Activated T-cell treated with anti-CD3 and anti-CD28 coated beads, Interleukin-2, amount 50 U/mL, for 24 hours (primary cell): ENCODE measurements at regions not wholly inside any gene's neighbourhood (a gene's known extent, or its start where the extent isn't known, plus 50 kb on each side); places are given as distances from the start of the nearest gene placed in this dataset.

ENCODE experiments used
- DNase-seq: peaks from one replicate; pipeline ENCODE4 v3.0.0-alpha.2; 2020
- H3K27ac Mint-ChIP-seq: 2 replicates; pipeline ENCODE4 v1.8.0; 2020; ENCODE audit warnings: mild to moderate bottlenecking, mixed read lengths
- H3K27me3 Mint-ChIP-seq: 2 replicates; pipeline ENCODE4 v1.8.0; 2020; ENCODE audit warnings: mixed read lengths
- H3K36me3 Mint-ChIP-seq: 2 replicates; pipeline ENCODE4 v1.8.0; 2020; ENCODE audit warnings: low read depth, mixed read lengths
- H3K4me1 Mint-ChIP-seq: 2 replicates; pipeline ENCODE4 v1.8.0; 2020; ENCODE audit warnings: low read depth, mixed read lengths
- H3K4me3 Mint-ChIP-seq: 2 replicates; pipeline ENCODE4 v1.8.0; 2020; ENCODE audit warnings: mild to moderate bottlenecking, moderate library complexity, mixed read lengths
- H3K9me3 Mint-ChIP-seq: 2 replicates; pipeline ENCODE4 v1.8.0; 2020; ENCODE audit warnings: mixed read lengths

- Mint-ChIP-seq H3K4me3 (no peak overlapping the region), H3K4me1 (no peaks in the 10 kb centered on the region), H3K36me3 (no peaks in the 10 kb centered on the region), H3K9me3 (peaks cover 6% of the 10 kb centered on the region), H3K27ac (no peak overlapping the region), H3K27me3 (no peaks in the 10 kb centered on the region)
- DNase-seq = no peak
Observed at GRCh38 chr5:100232736-100233135, 302.4 kb upstream of the FAM174A start.

- Mint-ChIP-seq H3K27ac (no peak overlapping the region), H3K9me3 (peaks cover 2% of the 10 kb centered on the region), H3K4me3 (no peak overlapping the region), H3K27me3 (no peaks in the 10 kb centered on the region), H3K36me3 (no peaks in the 10 kb centered on the region), H3K4me1 (no peaks in the 10 kb centered on the region)
- DNase-seq = no peak
Observed at GRCh38 chr5:100188778-100189177, 346.4 kb upstream of the FAM174A start.

GRCh38 chr5:100188339-100188738 is 346.8 kb upstream of the FAM174A start:
- Mint-ChIP-seq H3K27me3 (no peaks in the 10 kb centered on the region), H3K4me1 (no peaks in the 10 kb centered on the region), H3K36me3 (no peaks in the 10 kb centered on the region), H3K9me3 (peaks cover 2% of the 10 kb centered on the region), H3K27ac (no peak overlapping the region), H3K4me3 (no peak overlapping the region)
- DNase-seq = no peak

GRCh38 chr5:100186181-100186580 is 349.0 kb upstream of the FAM174A start:
- Mint-ChIP-seq H3K27me3 (no peaks in the 10 kb centered on the region), H3K36me3 (no peaks in the 10 kb centered on the region), H3K4me3 (no peak overlapping the region), H3K9me3 (peaks cover 2% of the 10 kb centered on the region), H3K27ac (no peak overlapping the region), H3K4me1 (no peaks in the 10 kb centered on the region)
- no peak for DNase-seq

- Mint-ChIP-seq H3K27ac (no peak overlapping the region), H3K4me1 (no peaks in the 10 kb centered on the region), H3K27me3 (no peaks in the 10 kb centered on the region), H3K9me3 (peaks cover 2% of the 10 kb centered on the region), H3K36me3 (no peaks in the 10 kb centered on the region), H3K4me3 (no peak overlapping the region)
- no peak for DNase-seq
Observed at GRCh38 chr5:100182402-100182801, 352.8 kb upstream of the FAM174A start.

- Mint-ChIP-seq H3K4me3 (no peak overlapping the region), H3K9me3 (peaks cover 2% of the 10 kb centered on the region), H3K27ac (no peak overlapping the region)
Observed at GRCh38 chr5:100175346-100175745, 359.8 kb upstream of the FAM174A start.

GRCh38 chr5:100165309-100165708 is 369.9 kb upstream of the FAM174A start:
- Mint-ChIP-seq H3K27me3 (no peaks in the 10 kb centered on the region), H3K27ac (no peak overlapping the region), H3K36me3 (no peaks in the 10 kb centered on the region), H3K9me3 (peaks cover 15% of the 10 kb centered on the region), H3K4me3 (no peak overlapping the region), H3K4me1 (no peaks in the 10 kb centered on the region)
- DNase-seq = no peak

More at GRCh38 chr5:100175346-100175745, 359.8 kb upstream of the FAM174A start:
- Mint-ChIP-seq H3K4me1 (no peaks in the 10 kb centered on the region), H3K36me3 (no peaks in the 10 kb centered on the region), H3K27me3 (no peaks in the 10 kb centered on the region)
- DNase-seq = no peak

GRCh38 chr5:100161868-100162267 is 373.3 kb upstream of the FAM174A start:
- DNase-seq = no peak
- Mint-ChIP-seq H3K27me3 (no peaks in the 10 kb centered on the region), H3K4me3 (no peak overlapping the region), H3K4me1 (no peaks in the 10 kb centered on the region), H3K27ac (no peak overlapping the region), H3K9me3 (peaks cover 15% of the 10 kb centered on the region), H3K36me3 (no peaks in the 10 kb centered on the region)

GRCh38 chr5:100157066-100157465 is 378.1 kb upstream of the FAM174A start:
- Mint-ChIP-seq H3K4me1 (no peaks in the 10 kb centered on the region), H3K9me3 (peaks cover 10% of the 10 kb centered on the region), H3K27ac (no peak overlapping the region), H3K4me3 (no peak overlapping the region), H3K36me3 (no peaks in the 10 kb centered on the region), H3K27me3 (no peaks in the 10 kb centered on the region)
- DNase-seq = no peak

GRCh38 chr5:100148239-100148638 is 386.9 kb upstream of the FAM174A start:
- Mint-ChIP-seq H3K36me3 (no peaks in the 10 kb centered on the region), H3K4me3 (no peak overlapping the region), H3K4me1 (no peaks in the 10 kb centered on the region), H3K9me3 (no peaks in the 10 kb centered on the region), H3K27ac (no peak overlapping the region), H3K27me3 (no peaks in the 10 kb centered on the region)
- no peak for DNase-seq

GRCh38 chr5:100142607-100143006 is 392.6 kb upstream of the FAM174A start:
- no peak overlapping the region for H3K27ac Mint-ChIP-seq
- H3K4me1 Mint-ChIP-seq = no peaks in the 10 kb centered on the region
- no peaks in the 10 kb centered on the region for H3K27me3 Mint-ChIP-seq
- H3K9me3 Mint-ChIP-seq = no peaks in the 10 kb centered on the region
- no peak overlapping the region for H3K4me3 Mint-ChIP-seq
- no peak for DNase-seq
- no peaks in the 10 kb centered on the region for H3K36me3 Mint-ChIP-seq

- no peaks in the 10 kb centered on the region for H3K27me3 Mint-ChIP-seq
- H3K9me3 Mint-ChIP-seq = no peaks in the 10 kb centered on the region
- no peak for DNase-seq
- no peaks in the 10 kb centered on the region for H3K4me1 Mint-ChIP-seq
- H3K4me3 Mint-ChIP-seq = no peak overlapping the region
- H3K36me3 Mint-ChIP-seq = no peaks in the 10 kb centered on the region
- no peak overlapping the region for H3K27ac Mint-ChIP-seq
Observed at GRCh38 chr5:100131161-100131560, 404.0 kb upstream of the FAM174A start.

GRCh38 chr5:100130307-100130706 is 404.9 kb upstream of the FAM174A start:
- Mint-ChIP-seq H3K27me3 (no peaks in the 10 kb centered on the region), H3K27ac (no peak overlapping the region), H3K4me3 (no peak overlapping the region)

GRCh38 chr5:100119903-100120302 is 415.3 kb upstream of the FAM174A start:
- Mint-ChIP-seq H3K4me3 (no peak overlapping the region), H3K27me3 (no peaks in the 10 kb centered on the region), H3K36me3 (no peaks in the 10 kb centered on the region), H3K4me1 (no peaks in the 10 kb centered on the region), H3K27ac (no peak overlapping the region), H3K9me3 (no peaks in the 10 kb centered on the region)
- DNase-seq = no peak

More at GRCh38 chr5:100130307-100130706, 404.9 kb upstream of the FAM174A start:
- DNase-seq = no peak
- H3K4me1 Mint-ChIP-seq = no peaks in the 10 kb centered on the region
- H3K9me3 Mint-ChIP-seq = no peaks in the 10 kb centered on the region
- H3K36me3 Mint-ChIP-seq = no peaks in the 10 kb centered on the region

GRCh38 chr5:100110497-100110896 is 424.7 kb upstream of the FAM174A start:
- Mint-ChIP-seq H3K4me3 (no peak overlapping the region), H3K27me3 (no peaks in the 10 kb centered on the region), H3K36me3 (no peaks in the 10 kb centered on the region), H3K27ac (no peak overlapping the region), H3K9me3 (peaks cover 22% of the 10 kb centered on the region), H3K4me1 (no peaks in the 10 kb centered on the region)
- no peak for DNase-seq

- peaks cover 22% of the 10 kb centered on the region for H3K9me3 Mint-ChIP-seq
- H3K36me3 Mint-ChIP-seq = no peaks in the 10 kb centered on the region
- no peaks in the 10 kb centered on the region for H3K4me1 Mint-ChIP-seq
- no peak for DNase-seq
- H3K27me3 Mint-ChIP-seq = no peaks in the 10 kb centered on the region
- no peak overlapping the region for H3K27ac Mint-ChIP-seq
- H3K4me3 Mint-ChIP-seq = no peak overlapping the region
Observed at GRCh38 chr5:100108883-100109282, 426.3 kb upstream of the FAM174A start.
